ENCODE measurements at regions not wholly inside any gene's neighbourhood (a gene's known extent, or its start where the extent isn't known, plus 50 kb on each side); places are given as distances from the start of the nearest gene placed in this dataset.

DNA sequence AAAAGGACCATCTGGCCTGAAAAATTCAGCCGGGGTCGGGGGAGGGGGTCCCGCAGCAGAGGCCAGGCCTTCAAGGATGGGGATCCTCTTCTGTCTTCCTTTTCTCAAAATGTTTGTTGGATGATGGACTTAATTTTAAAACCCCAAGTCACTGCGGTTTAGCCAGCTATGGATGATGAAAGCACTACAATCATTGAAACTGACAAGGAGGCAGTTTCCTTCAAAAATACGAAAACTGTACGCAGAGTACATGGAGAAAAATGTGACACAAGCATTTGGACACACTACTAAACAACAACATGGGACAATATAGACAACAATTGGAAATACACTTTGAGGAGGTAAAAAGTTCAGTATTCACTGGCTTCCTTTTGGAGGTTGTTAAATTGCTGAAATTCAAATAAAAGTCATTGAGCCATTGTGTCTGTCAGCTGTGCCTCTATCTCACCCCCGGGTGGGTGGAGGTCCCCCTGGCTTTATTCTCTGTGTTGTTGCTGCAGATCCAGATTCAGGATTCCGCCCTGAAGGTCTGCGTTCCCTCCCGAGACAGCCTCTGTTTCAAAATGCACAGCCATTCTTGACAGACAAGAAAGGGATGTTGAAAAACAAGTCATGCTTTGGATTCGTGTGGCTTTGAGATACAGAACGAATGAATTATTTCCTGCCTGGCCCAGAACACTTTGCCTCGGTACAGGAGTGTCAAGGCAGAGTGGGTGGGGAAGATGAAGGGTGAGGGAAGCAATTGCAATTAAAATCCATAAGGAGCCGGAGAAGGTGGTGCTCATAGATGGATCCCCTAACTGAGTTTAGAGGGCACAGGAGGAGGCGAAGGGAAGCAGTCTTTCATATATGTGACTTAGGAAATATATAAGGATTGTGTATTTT is 118.2 kb downstream of the TTLL2 start:
- no peak for DNase-seq (ENCODE audit: low read depth)

DNA sequence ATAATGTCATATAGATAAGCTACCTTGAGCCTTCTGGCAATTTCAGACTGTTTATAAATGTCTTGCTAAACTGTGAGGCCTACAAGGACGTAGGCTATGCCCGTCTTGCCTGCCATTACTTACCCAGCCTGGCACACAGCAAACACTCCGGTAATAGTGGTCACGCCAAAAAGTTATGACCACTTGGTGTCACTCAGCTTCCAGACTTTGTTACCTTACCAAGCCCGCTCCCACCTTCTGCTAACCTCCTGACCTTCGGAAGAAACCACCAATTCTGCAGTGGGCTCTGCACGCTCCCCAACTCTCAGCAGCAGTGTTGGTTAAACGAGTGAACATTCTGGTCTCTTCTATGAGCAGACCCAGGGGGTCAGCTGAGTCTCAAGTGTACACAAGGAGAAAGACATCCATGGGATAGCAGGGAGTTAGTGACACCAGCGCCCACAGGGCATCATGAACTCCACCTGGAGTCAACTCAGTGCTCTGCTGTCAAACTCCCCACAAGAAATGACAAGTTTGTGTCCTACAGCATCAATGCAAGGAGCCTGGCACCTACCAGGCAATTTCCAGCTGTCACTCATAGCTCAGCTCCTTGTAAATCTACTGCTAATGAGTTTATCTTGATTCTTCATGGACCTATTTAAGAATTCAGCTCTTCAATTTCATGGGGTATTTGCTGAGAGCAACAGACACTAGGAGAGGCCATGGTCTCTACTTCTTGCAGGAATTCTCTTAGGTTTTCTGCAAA is 119.9 kb downstream of the TTLL2 start:
- DNase-seq (ENCODE audit: low read depth): no peak

DNA sequence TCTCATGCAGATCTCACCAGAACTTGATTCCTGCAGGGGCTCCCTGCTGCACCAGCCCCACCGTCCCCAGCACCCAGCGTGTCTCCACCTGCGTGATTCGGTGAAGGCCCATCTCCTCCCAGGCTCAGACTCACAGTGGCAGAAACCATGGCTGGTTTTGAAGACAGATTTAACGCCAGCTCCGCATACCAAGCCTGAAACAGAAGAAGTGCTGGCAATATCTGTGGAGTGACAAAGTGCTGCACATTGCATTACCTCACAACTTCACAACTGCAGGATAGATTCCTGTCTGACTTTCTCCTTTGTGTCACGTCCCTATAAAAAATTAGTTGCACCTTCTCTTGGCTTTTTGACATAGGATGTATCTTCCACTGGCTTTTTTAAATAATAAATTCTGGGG is 120.7 kb downstream of the TTLL2 start:
- no peak for DNase-seq (ENCODE audit: low read depth)

DNA sequence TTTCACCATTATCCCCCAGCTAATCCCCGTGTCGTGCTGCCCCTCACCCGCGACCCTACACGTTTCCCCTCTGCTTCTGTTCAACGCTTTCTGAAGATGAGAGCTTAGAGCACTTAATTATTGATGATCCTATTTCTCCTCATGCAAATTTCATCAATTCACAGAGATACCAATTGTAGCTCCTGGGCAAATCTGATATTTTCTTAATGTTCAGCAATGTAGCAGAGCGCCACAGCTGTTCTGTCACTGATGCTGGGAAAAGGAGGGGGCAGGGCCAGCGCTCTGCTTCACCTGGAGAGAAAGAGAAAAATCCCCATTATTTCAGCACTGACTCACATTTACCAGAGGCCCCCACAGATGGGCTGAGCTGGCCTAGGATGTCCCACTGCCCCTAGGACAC is 121.2 kb downstream of the TTLL2 start:
- no peak for DNase-seq (ENCODE audit: low read depth)

DNA sequence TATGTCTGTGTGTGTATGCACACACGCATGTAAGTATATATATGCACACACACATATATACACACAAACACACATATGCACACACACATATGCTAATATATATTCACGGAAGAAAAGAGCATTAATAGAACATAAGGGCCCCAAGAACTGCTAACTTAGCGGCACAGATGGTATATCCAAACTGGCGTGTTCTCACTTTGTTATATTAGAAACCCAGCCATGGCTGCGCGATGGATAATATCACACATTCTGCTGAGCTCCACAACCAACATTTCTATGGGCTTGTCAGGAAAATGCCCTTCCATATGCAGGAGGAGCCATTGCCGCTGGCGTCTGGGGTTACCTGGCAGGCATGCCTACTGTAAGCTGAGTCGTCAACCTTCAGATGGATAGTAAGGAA is 122.1 kb downstream of the TTLL2 start:
- DNase-seq (ENCODE audit: low read depth): no peak

DNA sequence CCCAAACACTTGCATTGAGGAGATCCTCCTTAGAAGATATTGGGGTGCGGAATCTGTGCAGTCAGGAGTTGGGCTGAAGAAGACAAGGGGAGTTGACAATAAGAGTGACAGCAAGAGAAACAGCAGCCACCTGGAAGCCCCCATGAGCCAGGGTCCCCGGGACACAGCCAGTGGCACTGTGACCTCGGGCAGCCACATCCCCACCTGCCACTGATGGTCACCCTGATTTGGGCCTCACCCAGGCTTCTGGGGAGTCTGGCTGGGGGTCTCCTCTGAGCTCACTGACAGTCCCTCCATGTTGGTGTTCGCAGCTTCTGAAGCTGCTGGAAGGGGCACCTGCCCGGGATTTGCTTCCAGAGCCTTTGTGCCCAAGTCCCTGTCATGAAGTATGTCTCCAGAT is 123.5 kb downstream of the TTLL2 start:
- DNase-seq (ENCODE audit: low read depth): no peak

DNA sequence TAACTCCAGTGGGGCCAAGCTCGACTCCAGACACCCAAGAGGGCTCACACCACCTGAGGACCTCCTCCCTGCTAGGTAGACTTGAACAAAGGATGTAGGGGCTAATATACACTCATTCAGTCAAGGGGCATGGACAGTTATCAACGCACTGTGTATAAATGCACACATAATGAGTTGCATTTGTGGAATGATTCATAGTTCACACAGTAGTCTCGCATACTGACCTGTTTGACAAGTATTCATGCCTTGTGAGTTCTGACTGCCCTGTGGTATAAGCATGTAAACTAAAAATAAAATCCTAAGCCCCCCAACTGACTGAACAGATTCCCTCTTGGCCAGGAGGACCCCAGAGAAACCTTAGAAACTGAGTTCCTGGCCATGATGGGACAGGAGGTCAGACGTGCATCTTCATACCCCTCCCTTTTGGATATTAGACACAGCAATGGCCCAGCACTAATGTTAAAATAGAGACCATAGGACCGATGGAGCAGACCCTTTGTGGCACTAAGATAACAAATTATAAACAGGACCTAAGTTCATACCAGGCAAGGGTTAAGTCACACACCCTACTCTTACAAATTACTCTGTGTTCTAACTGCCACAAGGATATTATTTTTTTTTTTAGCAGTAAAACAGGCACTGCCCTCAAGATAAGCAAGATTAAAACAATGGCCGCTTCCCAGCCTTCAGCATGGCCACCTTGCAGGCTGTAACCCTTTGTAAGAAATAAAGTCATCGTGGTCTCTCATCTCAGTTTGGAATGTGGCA is 124.4 kb downstream of the TTLL2 start:
- no peak for DNase-seq (ENCODE audit: low read depth)

GRCh38 chr6:167450626-167451025 is 125.7 kb downstream of the TTLL2 start:
- no peak for DNase-seq (ENCODE audit: low read depth)

- DNase-seq (ENCODE audit: low read depth): no peak
Measured at GRCh38 chr6:167452338-167453081, 127.6 kb downstream of the TTLL2 start.

- no peak for DNase-seq (ENCODE audit: low read depth)
Measured at GRCh38 chr6:167453082-167453446, 128.2 kb downstream of the TTLL2 start.

DNA sequence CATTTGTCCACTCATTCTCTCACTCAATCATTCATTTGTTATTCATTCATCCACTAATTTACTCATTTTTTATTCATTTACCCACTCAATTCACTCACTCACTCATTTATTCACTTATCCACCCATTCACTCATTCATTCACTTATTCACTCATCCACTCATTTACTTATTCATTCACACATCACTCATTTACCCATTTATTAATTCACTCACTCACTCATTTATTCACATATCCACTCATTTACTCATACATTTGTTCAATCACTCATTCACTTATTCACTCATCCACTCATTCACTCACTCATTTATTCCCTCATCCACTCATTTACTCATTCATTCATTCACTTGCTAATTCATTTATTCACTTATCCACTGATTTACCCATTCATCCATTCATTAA is 129.1 kb downstream of the TTLL2 start:
- DNase-seq (ENCODE audit: low read depth): no peak

DNA sequence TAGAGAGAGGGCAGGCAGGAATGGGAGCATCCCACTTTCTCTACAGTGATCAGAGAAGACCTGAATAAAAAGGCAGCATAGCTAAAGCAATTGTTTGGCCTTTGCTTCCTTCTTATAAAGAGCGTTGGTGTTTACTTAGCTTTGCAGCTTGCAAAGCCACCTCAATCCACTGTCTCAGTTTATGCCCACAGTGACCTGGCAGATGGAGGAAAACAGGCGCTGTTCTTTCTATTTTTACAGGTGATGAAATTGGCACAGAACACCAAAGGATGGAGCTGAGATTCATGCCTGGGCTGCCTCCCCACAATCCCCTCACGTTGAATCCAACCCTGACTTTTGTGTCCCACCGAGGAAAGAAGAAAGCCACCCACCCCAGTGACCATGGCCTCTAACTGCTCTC is 130.5 kb downstream of the TTLL2 start:
- no peak for DNase-seq (ENCODE audit: low read depth)

DNA sequence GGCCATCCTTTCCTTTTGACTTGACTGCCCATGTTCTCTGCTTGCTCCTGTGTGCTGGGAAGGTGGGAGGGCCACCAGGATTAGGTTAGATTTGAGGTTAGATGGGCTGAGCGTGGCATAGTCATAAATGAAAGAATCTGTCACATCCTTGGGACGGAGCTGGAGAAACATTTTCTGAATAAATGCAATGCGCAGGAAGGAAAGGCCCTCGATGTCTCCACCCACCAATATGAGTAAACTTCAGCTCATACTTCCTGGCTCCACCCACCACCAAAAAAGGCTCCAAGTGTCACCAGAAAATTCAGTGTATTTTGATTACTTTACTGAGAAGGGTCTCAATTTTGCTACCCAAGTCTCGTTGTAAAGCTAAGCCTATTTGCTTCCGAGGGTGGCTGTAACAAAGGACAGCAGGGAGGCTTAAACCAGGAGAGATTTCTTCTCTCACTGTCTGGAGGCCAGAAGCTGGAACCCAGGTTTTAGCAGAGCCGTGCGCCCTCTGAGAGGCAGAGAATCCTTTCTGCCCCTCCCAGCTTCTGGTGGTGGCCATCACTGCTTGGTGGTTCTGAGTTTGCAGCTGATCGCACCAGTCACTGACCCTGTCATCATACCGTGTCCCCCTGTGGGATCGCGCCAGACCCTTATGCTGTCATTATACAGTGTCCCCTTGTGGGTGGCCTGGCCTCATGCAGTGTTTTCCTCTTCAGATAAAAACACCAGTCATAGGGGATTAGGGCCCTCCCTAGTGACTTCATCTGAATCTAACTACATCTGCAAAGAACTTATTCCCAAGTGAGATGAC is 137.8 kb downstream of the TTLL2 start:
- no peak for DNase-seq (ENCODE audit: low read depth)

DNA sequence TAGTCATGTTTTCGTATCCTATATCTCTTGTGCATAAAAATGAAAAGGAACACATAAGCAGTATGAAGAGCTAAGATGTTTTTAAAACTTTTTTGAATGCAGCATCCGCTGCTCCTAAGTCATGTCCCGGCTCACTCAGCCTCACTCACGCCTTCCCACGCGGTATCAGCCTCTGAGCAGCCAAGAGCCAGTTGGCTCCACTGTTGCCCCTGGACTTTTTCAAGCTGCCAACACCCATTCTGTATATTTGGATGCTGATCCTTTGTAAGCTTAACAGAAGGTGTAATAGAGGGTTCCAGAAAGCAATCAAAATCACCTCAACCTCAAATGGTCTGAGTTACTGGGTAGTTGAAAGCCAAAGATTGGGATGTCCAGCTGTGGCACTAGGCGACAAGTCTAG is 139.3 kb downstream of the TTLL2 start:
- DNase-seq (ENCODE audit: low read depth): no peak

DNA sequence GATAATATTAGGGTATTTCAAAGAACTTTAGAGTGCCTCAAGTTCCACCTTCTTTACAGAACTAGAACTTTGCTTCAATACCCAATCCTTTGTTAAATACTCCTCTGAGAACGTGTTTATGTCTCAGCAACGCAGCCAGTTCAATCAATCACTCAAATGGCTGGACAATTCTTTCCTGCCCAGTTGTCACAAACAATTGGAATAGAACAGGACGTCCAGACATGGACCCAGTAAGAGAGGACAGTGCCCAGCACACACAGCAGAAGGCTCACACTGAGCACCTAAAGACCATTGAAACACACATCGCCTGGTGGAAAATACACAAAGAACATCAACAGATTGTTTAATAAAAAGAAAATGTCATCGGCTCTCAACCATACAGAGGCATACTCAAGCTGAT is 140.6 kb downstream of the TTLL2 start:
- no peak for DNase-seq (ENCODE audit: low read depth)

GRCh38 chr6:167467282-167467681 is 142.4 kb downstream of the TTLL2 start:
- no peak for DNase-seq (ENCODE audit: low read depth)

DNA sequence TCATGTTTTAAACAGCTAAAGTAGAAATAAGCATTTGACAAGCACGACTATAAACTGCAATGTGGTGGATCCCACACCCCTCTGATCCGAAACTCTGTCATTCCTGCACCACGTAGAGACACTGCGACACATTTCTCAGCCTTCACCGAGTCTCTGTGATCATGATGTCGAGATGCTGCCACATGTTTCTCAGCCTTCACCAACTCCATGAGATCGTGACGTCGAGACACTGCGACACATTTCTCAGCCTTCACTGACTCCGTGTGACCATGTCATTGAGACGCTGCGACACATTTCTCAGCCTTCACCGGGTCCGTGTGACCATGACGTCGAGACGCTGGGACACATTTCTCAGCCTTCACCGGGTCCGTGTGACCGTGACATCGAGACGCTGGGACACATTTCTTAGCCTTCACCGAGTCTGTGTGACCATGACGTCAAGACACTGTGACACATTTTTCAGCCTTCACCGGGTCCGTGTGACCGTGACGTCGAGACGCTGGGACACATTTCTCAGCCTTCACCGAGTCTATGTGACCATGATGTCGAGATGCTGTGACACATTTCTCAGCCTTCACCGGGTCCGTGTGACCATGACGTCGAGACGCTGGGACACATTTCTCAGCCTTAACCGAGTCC is 143.0 kb downstream of the TTLL2 start:
- no peak for DNase-seq (ENCODE audit: low read depth)

- no peak for DNase-seq (ENCODE audit: low read depth)
Measured at GRCh38 chr6:167469101-167469500, 144.2 kb downstream of the TTLL2 start.

DNA sequence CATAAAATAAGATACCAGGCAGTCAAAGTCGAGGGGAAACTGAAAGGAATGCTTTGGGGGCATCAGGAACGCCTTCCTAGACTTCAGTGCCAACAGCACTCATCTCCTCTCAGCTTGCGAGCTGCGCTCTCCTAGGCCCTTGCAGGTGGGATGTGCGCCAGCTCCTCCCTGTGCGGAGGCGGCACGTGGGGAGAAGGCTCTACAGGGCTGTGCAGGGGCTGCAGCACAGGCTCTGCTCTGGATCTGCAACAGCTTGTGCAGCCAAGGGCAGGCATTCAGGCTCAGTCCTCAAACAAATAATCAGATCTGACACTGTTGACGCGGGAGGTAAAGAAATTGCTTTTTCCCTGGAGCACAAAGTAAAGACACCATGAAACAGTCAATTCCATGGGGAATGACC is 144.8 kb downstream of the TTLL2 start:
- no peak for DNase-seq (ENCODE audit: low read depth)

GRCh38 chr6:167470101-167470835 is 145.4 kb downstream of the TTLL2 start:
- no peak for DNase-seq (ENCODE audit: low read depth)
